Tibial nerve (tissue), 4 donors: ENCODE measurements at regions not wholly inside any gene's neighbourhood (a gene's known extent, or its start where the extent isn't known, plus 50 kb on each side); places are given as distances from the start of the nearest gene placed in this dataset.

ENCODE experiments used
- EP300 ChIP-seq, 2 donors: sonication (generic); formaldehyde crosslinking; IDR thresholded peaks; one replicate each; pipeline ENCODE4 v1.6.1; 2017; ENCODE audit warnings: antibody characterized with exemption in 2 of 2, mild to moderate bottlenecking in 1 of 2
- POLR2A ChIP-seq, 2 donors: fragments of 450-650 bp; IDR thresholded peaks; one replicate each; pipeline ENCODE4 v1.6.1; 2017; ENCODE audit warnings: antibody characterized with exemption in 2 of 2, mild to moderate bottlenecking in 2 of 2, moderate library complexity in 2 of 2
- TF ChIP-seq, protein P1 (sequence below), 5 experiments: fragments of 200-600 bp in 3 of 5; fragments of 450-650 bp in 2 of 5; sonication (generic) in 3 of 5; IDR thresholded peaks; one replicate each; pipeline ENCODE4 v1.5.1; 2016 to 2019; ENCODE audit warnings: antibody characterized with exemption in 5 of 5, mild to moderate bottlenecking in 3 of 5, moderate library complexity in 2 of 5

DNA sequence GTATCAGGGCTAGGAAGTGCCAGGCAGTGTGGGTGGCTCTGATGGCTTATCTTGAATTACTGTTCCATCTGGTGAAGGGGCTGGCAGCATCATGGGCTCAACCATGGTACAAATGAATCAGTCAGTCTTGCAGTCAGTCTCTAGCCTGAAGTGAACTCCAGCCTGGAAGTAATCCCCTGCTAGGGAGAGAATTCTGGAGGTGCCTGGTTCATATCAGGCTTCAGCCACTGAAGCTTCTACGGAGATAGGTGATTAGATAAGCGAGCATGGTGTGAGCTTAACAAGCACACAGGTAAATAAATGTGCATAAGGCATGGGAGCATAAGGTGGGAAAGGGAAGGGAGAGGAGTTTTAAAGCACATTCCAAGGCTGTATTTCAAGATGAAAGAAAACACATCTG is 541.7 kb downstream of the MBD2 start:
- TF ChIP-seq, protein P1, sequence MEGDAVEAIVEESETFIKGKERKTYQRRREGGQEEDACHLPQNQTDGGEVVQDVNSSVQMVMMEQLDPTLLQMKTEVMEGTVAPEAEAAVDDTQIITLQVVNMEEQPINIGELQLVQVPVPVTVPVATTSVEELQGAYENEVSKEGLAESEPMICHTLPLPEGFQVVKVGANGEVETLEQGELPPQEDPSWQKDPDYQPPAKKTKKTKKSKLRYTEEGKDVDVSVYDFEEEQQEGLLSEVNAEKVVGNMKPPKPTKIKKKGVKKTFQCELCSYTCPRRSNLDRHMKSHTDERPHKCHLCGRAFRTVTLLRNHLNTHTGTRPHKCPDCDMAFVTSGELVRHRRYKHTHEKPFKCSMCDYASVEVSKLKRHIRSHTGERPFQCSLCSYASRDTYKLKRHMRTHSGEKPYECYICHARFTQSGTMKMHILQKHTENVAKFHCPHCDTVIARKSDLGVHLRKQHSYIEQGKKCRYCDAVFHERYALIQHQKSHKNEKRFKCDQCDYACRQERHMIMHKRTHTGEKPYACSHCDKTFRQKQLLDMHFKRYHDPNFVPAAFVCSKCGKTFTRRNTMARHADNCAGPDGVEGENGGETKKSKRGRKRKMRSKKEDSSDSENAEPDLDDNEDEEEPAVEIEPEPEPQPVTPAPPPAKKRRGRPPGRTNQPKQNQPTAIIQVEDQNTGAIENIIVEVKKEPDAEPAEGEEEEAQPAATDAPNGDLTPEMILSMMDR (IDR thresholded peaks at IDR 0.05) = no peak
- TF ChIP-seq POLR2A (IDR thresholded peaks at IDR 0.05) (no peak), EP300 (IDR thresholded peaks at IDR 0.05) (no peak)
